GM13976 (cell line): ENCODE measurements at regions not wholly inside any gene's neighbourhood (a gene's known extent, or its start where the extent isn't known, plus 50 kb on each side); places are given as distances from the start of the nearest gene placed in this dataset.
"Not testable (repeated sequence)": the region's sequence is repeated elsewhere in the genome, so short reads cannot be mapped to it uniquely, and the experiment has no call there.

Source experiments
- DNase-seq: peaks from one replicate; pipeline ENCODE4 v3.0.0; 2012; ENCODE audit warnings: low spot score
- in situ Hi-C: fragments of 300-500 bp; cut with MboI; formaldehyde crosslinking; loops from one replicate; pipeline ENCODE4 v1.12.0; 2022; ENCODE audit warnings: low sequenced_read_pairs, mixed read lengths, inconsistent platforms; ENCODE audit not compliant: unreplicated experiment
- TF ChIP-seq, protein P1 (sequence below): IDR thresholded peaks from 2 replicates; pipeline ENCODE4 v1.5.1; 2012; ENCODE audit warnings: borderline replicate concordance, mild to moderate bottlenecking; ENCODE audit not compliant: insufficient read depth; ENCODE audit errors: extremely low read depth, missing control alignments, control extremely low read depth

DNA sequence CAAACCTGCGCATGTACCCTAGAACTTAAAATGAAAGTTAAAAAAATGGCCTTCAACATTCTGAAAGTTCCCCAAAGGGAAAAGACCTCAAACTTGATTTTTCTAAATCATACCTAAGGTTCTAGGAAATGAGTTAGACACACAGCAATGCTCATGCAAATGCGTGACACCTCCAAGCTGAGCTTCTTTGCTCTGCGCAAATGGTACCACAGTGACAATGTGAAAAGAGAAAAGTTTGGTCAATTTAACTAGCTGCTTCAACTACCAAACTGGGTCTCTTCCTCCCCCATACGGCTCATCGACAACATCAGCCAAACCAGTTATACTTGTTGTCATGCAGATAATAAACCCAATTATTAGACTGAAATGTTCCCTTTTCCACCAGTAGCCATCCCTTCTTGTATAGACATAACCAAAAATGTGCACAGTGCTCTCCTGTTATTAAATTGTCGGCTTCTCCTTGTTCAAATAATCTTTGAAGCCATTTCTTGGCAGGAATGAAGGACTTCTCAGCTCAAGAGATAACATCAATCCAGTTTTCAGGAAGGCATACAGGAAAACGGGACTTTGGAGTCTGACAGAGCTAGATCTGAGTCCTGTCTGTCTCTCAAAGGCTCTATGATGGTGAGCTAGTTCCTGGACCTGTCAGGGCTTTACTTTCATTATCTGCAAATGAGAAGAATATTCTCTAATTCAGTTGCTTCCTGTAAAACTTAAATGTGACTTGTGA is 185.6 kb upstream of the NR3C1 start:
- in situ Hi-C loops: no loop called here
- TF ChIP-seq, protein P1, sequence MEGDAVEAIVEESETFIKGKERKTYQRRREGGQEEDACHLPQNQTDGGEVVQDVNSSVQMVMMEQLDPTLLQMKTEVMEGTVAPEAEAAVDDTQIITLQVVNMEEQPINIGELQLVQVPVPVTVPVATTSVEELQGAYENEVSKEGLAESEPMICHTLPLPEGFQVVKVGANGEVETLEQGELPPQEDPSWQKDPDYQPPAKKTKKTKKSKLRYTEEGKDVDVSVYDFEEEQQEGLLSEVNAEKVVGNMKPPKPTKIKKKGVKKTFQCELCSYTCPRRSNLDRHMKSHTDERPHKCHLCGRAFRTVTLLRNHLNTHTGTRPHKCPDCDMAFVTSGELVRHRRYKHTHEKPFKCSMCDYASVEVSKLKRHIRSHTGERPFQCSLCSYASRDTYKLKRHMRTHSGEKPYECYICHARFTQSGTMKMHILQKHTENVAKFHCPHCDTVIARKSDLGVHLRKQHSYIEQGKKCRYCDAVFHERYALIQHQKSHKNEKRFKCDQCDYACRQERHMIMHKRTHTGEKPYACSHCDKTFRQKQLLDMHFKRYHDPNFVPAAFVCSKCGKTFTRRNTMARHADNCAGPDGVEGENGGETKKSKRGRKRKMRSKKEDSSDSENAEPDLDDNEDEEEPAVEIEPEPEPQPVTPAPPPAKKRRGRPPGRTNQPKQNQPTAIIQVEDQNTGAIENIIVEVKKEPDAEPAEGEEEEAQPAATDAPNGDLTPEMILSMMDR: no peak
- no peak for DNase-seq

DNA sequence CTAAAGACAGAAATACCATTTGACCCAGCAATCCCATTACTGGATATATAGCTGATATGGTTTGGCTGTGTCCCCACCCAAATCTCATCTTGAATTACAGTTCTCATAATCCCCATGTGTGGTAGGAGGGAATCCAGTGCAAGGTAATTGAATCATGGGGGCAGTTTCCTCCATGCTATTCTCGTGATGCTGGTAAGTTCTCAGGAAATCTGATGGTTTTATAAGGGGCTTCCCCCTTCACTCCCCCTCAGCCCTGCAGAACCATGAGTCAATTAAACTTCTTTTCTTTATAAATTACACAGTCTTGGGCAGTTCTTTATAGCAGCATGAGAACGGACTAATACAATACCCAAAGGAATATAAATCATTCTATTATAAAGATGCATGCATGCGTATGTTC is 184.6 kb upstream of the NR3C1 start:
- in situ Hi-C loops: not testable (repeated sequence)

DNA sequence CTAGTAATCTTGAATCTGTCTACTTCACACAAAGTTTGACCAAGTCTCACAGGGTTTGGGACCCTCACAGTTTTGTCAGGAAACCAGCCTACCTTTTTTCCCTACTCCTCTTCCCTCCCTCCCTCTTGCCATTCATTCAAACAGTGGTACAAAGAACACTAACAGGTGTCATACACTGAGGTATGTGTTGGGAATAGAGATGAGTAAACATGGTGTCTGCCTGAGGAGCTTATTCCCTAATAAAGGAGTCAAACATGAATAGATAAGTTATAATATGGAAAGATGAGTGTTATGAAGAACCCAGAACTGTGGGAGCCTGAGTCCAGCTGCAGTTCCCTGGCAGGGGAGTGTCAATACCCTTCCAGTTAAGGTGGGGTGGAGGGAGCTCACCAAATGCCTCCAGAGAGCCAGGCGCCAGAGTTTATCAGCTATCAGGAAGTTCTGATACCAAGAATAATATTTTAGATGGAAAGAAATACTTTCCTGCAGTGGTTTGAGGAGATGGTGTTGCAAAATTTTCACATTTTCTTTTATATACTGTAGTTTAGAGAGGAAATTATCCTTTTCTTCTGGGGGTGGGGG is 183.4 kb upstream of the NR3C1 start:
- in situ Hi-C loops: no loop called here
- TF ChIP-seq, protein P1: no peak
- no peak for DNase-seq

More for the DNA sequence above, 184.6 kb upstream of the NR3C1 start:
- DNase-seq: not testable (repeated sequence)

DNA sequence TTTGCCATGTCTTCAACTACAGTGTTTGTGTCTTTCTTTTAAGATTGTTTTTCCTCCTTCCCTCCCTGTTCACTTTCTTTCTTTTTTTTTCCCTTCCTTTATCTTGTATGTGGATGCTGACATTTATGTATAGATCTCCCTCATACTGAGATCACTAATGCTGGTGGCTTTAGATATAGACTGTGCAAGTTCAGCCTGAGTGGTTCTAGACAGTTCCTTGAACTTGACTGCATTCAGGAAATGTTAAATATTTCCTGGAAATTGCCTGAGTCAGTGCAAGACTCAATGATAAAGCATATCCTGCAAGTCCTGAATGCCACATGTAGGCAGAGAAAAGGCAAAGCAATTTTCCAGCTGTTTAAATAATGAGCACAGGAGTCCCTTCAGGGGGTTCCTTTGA is 182.5 kb upstream of the NR3C1 start:
- TF ChIP-seq, protein P1: no peak
- DNase-seq: no peak
- in situ Hi-C loops: no loop called here

DNA sequence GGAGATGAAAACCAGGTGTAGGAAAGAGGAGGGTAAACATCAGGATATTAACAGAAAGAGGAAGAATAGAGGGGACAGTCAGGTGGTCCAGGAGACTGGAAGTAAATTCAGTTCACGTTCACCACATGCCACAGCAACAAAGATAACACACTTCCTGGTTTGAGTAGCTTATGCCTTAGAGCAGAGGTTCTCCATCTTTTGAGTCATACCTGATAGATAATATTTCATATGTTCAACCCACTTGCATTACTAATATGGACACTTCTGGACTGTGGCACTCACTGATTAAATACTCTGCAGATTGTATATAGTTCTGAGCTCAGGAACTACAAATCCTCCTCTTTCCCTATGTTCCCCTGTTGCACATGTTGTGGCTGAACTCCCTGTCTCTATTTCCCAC is 179.9 kb upstream of the NR3C1 start:
- in situ Hi-C loops: no loop called here
- no peak for DNase-seq
- TF ChIP-seq, protein P1: no peak

DNA sequence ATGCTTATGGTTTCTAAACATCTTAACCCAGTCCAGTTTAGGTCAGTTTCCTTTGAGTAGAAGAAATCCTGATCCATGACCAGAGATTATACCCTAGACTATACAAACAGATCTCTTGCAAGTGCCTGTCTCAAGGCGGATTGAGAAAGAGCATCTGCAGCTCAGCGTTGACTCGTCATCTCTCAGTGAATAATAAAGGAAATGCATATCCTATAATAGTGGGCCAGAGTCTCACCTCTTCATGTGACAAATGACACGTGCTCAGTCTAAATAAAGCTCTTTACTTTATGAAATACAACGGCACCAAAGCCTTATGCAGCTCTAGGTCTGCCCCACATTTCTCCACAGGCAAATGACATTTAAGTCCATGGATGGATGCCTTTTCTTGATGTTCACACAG is 179.4 kb upstream of the NR3C1 start:
- in situ Hi-C loops: no loop called here
- TF ChIP-seq, protein P1: no peak
- DNase-seq: no peak

DNA sequence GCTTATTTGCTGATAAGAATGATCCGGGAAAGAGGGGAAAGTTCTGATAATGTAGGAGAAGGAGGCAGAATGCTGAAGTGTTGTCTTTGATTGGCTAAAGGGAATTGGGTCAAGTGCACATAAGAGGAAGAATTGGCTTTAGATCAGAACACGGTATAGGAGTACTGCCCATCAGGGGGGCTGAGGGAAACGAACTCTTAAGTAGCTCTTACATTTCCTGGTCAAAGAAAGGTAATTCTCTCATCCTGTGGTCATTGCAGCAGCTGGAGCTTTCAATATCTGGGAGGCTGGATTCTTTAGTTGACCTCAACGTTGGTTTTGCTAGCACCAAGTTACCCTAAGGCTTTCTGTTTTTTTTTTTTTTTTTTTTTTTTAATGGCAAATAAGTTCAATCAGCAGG is 178.7 kb upstream of the NR3C1 start:
- TF ChIP-seq, protein P1: no peak
- DNase-seq: no peak
- in situ Hi-C loops: no loop called here
